SK-N-SH (cell line): ENCODE measurements at regions not wholly inside any gene's neighbourhood (a gene's known extent, or its start where the extent isn't known, plus 50 kb on each side); places are given as distances from the start of the nearest gene placed in this dataset.

Experiments
- CTCF ChIA-PET: fragments of 300-600, 350-600 bp; formaldehyde crosslinking; extraction: SDS; loops from one replicate; lab custom pipeline; 2021; lab: Yijun Ruan, JAX
- POLR2A ChIA-PET: fragments of 350-600 bp; sonication (Branson Sonifier 250); formaldehyde crosslinking; extraction: SDS; loops from one replicate; lab custom pipeline; 2020; ENCODE audit warnings: antibody characterized with exemption, inconsistent platforms; lab: Yijun Ruan, JAX
- DNase-seq: peaks from one replicate; pipeline ENCODE4 v3.0.0; 2012
- H2AFZ ChIP-seq: fragments of 200-600 bp; sonication (generic); 2 replicates; pipeline ENCODE4 v1.8.1; 2016; ENCODE audit warnings: antibody characterized with exemption, mild to moderate bottlenecking, low read depth
- H3F3A ChIP-seq: fragments of 200-600 bp; sonication (generic); replicated peaks from 2 replicates; pipeline ENCODE3; 2016; ENCODE audit warnings: antibody characterized with exemption, mild to moderate bottlenecking; ENCODE audit not compliant: insufficient read depth
- H3K27ac ChIP-seq, 2 experiments: fragments of 200-500 bp in 1 of 2; fragments of 200-600 bp in 1 of 2; sonication (Bioruptor generic) in 1 of 2; sonication (generic), shearing (Covaris generic) in 1 of 2; 2 replicates each; pipeline versions ENCODE4 v1.5.1 to v1.6.1; 2014 to 2016; ENCODE audit warnings: low read depth in 2 of 2, inconsistent platforms in 1 of 2, low read length in 1 of 2, mild to moderate bottlenecking in 1 of 2, mixed read lengths in 1 of 2
- H3K27me3 ChIP-seq: fragments of 200-600 bp; sonication (generic), shearing (Covaris generic); 2 replicates; pipeline ENCODE4 v1.6.1; 2016; ENCODE audit warnings: mixed run types; ENCODE audit not compliant: insufficient read depth
- H3K36me3 ChIP-seq, 2 experiments: fragments of 200-500 bp in 1 of 2; fragments of 200-600 bp in 1 of 2; sonication (Bioruptor generic) in 1 of 2; sonication (generic) in 1 of 2; replicated peaks in 1 of 2; 2 replicates each; pipeline versions ENCODE3 to v1.5.1; 2014 to 2016; ENCODE audit warnings: low read length in 1 of 2, mild to moderate bottlenecking in 1 of 2; ENCODE audit not compliant: insufficient read depth in 2 of 2, control insufficient read depth in 1 of 2
- H3K4me1 ChIP-seq, 2 experiments: fragments of 200-500 bp in 1 of 2; fragments of 200-600 bp in 1 of 2; sonication (Bioruptor generic) in 1 of 2; sonication (generic), shearing (Covaris generic) in 1 of 2; 2 replicates each; pipeline versions ENCODE4 v1.5.1 to v1.6.1; 2014 to 2016; ENCODE audit warnings: low read depth in 1 of 2, low read length in 1 of 2, mixed run types in 1 of 2; ENCODE audit not compliant: insufficient read depth in 2 of 2, control insufficient read depth in 1 of 2
- H3K4me2 ChIP-seq: fragments of 200-600 bp; sonication (generic), shearing (Covaris generic); 2 replicates; pipeline ENCODE4 v1.6.1; 2017; ENCODE audit warnings: mixed run types
- H3K4me3 ChIP-seq, 2 experiments: fragments of 200-500 bp in 1 of 2; fragments of 200-600 bp in 1 of 2; sonication (Bioruptor generic) in 1 of 2; sonication (generic), shearing (Covaris generic) in 1 of 2; 2 replicates each; pipeline versions ENCODE4 v1.5.1 to v1.8.1; 2014 to 2016; ENCODE audit warnings: low read depth in 2 of 2, inconsistent platforms in 1 of 2, low read length in 1 of 2, mild to moderate bottlenecking in 1 of 2, mixed read lengths in 1 of 2, moderate library complexity in 1 of 2
- H3K79me2 ChIP-seq: fragments of 200-600 bp; sonication (generic); 2 replicates; pipeline ENCODE4 v1.8.1; 2017; ENCODE audit warnings: mild to moderate bottlenecking; ENCODE audit not compliant: insufficient read depth
- H3K9ac ChIP-seq: fragments of 200-600 bp; sonication (generic); 2 replicates; pipeline ENCODE4 v1.6.1; 2017; ENCODE audit warnings: mixed run types
- H3K9me2 ChIP-seq: fragments of 200-600 bp; sonication (generic); 2 replicates; pipeline ENCODE4 v1.6.1; 2017; ENCODE audit warnings: mixed run types
- H3K9me3 ChIP-seq: fragments of 200-600 bp; sonication (generic); 2 replicates; pipeline ENCODE4 v1.6.1; 2017; ENCODE audit warnings: mixed run types, mild to moderate bottlenecking, moderate library complexity
- H4K20me1 ChIP-seq: fragments of 200-600 bp; sonication (generic); 2 replicates; pipeline ENCODE4 v1.6.1; 2017; ENCODE audit warnings: mild to moderate bottlenecking, mixed run types; ENCODE audit not compliant: insufficient read depth
- CHD2 ChIP-seq: fragments of 150-350 bp; IDR thresholded peaks from 2 replicates; pipeline ENCODE4 v1.6.1; 2018; ENCODE audit warnings: low read length; ENCODE audit not compliant: partially characterized antibody
- EP300 ChIP-seq, 2 experiments: IDR thresholded peaks; 2 replicates each; pipeline versions ENCODE4 v1.4.0 to v1.6.1; 2012; ENCODE audit warnings: borderline replicate concordance in 1 of 2, low read depth in 1 of 2, low read length in 1 of 2
- FOSL2 ChIP-seq: IDR thresholded peaks from 2 replicates; pipeline ENCODE4 v1.4.0; 2012; ENCODE audit warnings: low read depth, mild to moderate bottlenecking, moderate library complexity, borderline replicate concordance
- FOXM1 ChIP-seq: IDR thresholded peaks from 2 replicates; pipeline ENCODE4 v1.4.0; 2012; ENCODE audit warnings: low read depth, mild to moderate bottlenecking
- GATA2 ChIP-seq: sonication (generic); formaldehyde crosslinking; IDR thresholded peaks from 2 replicates; pipeline ENCODE4 v1.5.0; 2020; ENCODE audit warnings: mild to moderate bottlenecking, missing genetic modification reagents
- JUND ChIP-seq: IDR thresholded peaks from 2 replicates; pipeline ENCODE4 v1.4.0; 2012
- MAX ChIP-seq: IDR thresholded peaks from 2 replicates; pipeline ENCODE4 v1.4.0; 2012; ENCODE audit warnings: low read depth
- MXI1 ChIP-seq: IDR thresholded peaks from 2 replicates; pipeline ENCODE4 v1.6.1; 2012; ENCODE audit warnings: mild to moderate bottlenecking, low read depth, low read length, improper control_type of control experiment
- NRF1 ChIP-seq: IDR thresholded peaks from 2 replicates; pipeline ENCODE4 v1.6.1; 2012; ENCODE audit warnings: low read depth, mild to moderate bottlenecking, low read length
- PBX3 ChIP-seq: IDR thresholded peaks from 2 replicates; pipeline ENCODE4; 2012
- POLR2AphosphoS5 ChIP-seq: IDR thresholded peaks from 2 replicates; pipeline ENCODE4 v1.6.1; 2012; ENCODE audit warnings: low read depth, low read length
- RAD21 ChIP-seq: IDR thresholded peaks from 2 replicates; pipeline ENCODE4 v1.6.1; 2012; ENCODE audit warnings: mild to moderate bottlenecking, low read length
- RCOR1 ChIP-seq: fragments of 150-350 bp; IDR thresholded peaks from 2 replicates; pipeline ENCODE4 v1.6.1; 2017; ENCODE audit warnings: antibody characterized with exemption, low read length
- RFX5 ChIP-seq: IDR thresholded peaks from 2 replicates; pipeline ENCODE4 v1.6.1; 2012; ENCODE audit warnings: mild to moderate bottlenecking, improper control_type of control experiment, low read length
- RXRA ChIP-seq: IDR thresholded peaks from 2 replicates; pipeline ENCODE4 v1.4.0; 2012; ENCODE audit warnings: low read depth, mild to moderate bottlenecking, borderline replicate concordance
- SIN3A ChIP-seq: IDR thresholded peaks from 2 replicates; pipeline ENCODE4 v1.6.1; 2012; ENCODE audit warnings: low read depth, mild to moderate bottlenecking, low read length, moderate library complexity, borderline replicate concordance
- TCF12 ChIP-seq: IDR thresholded peaks from 2 replicates; pipeline ENCODE4 v1.4.0; 2012
- USF1 ChIP-seq: IDR thresholded peaks from 2 replicates; pipeline ENCODE4 v1.4.0; 2012; ENCODE audit warnings: low read depth, borderline replicate concordance
- USF2 ChIP-seq: fragments of 150-350 bp; IDR thresholded peaks from 2 replicates; pipeline ENCODE4 v1.6.1; 2017; ENCODE audit warnings: antibody characterized with exemption, low read length, low read depth, borderline replicate concordance
- ZBTB33 ChIP-seq: IDR thresholded peaks from 2 replicates; pipeline ENCODE4 v1.4.0; 2012; ENCODE audit warnings: low read depth, borderline replicate concordance
- WGBS: methylation state at CpG from one replicate; pipeline ENCODE4 v1.1.6; 2017; ENCODE audit warnings: low lambda C conversion rate; 5-methylcytosine and 5-hydroxymethylcytosine counted together

- no peak for DNase-seq
- WGBS: 69% methylated on average over 3 of the region's 3 CpGs
- Histone ChIP-seq H3K9ac (no peak overlapping the region), H3K27me3 (no peaks in the 10 kb centered on the region), H3F3A (no peaks in the 10 kb centered on the region), H3K4me2 (no peak overlapping the region), H3K79me2 (no peaks in the 10 kb centered on the region), H3K4me3 (no peak overlapping the region), H3K36me3 (no peaks in the 10 kb centered on the region), H2AFZ (no peak overlapping the region; the same call in 1 of the 2 replicates), H3K27ac (no peak overlapping the region), H3K4me1 (no peaks in the 10 kb centered on the region), H3K9me3 (no peaks in the 10 kb centered on the region), H3K9me2 (no peaks in the 10 kb centered on the region), H4K20me1 (no peaks in the 10 kb centered on the region)
- TF ChIP-seq NRF1 (no peak), FOXM1 (no peak), RFX5 (no peak), RAD21 (no peak), TCF12 (no peak), USF1 (no peak), GATA2 (CRISPR knock-in tag) (no peak), JUND (no peak), PBX3 (no peak), RXRA (no peak), POLR2AphosphoS5 (no peak), ZBTB33 (no peak), MXI1 (no peak), RCOR1 (no peak), EP300 (IDR thresholded peaks at IDR 0.05; ENCODE audit: borderline replicate concordance in 1 of 2, low read depth in 1 of 2, low read length in 1 of 2) (no peak), CHD2 (no peak)
- CTCF ChIA-PET: interaction anchor here (0.7 to 1.1 kb wide), 2 partner anchors 473 to 587 kb away, joined by 3 read pairs; no protein-coding TSS in a partner anchor
- POLR2A ChIA-PET: no interaction called here
Measured at GRCh38 chr5:112024221-112024620, 267.2 kb upstream of the NREP start.

- H3K9ac ChIP-seq: no peak overlapping the region
- POLR2A ChIA-PET: no interaction called here
Measured at GRCh38 chr5:112023766-112024165, 266.8 kb upstream of the NREP start.

More at GRCh38 chr5:112023766-112024165, 266.8 kb upstream of the NREP start:
- no peak for DNase-seq
- no peak overlapping the region; the same call in 1 of the 2 replicates for H2AFZ ChIP-seq
- H3K4me2 ChIP-seq: no peak overlapping the region
- H3K4me3 ChIP-seq: no peak overlapping the region
- H3K4me1 ChIP-seq: no peaks in the 10 kb centered on the region
- no peaks in the 10 kb centered on the region for H3K9me3 ChIP-seq
- no peaks in the 10 kb centered on the region for H3F3A ChIP-seq
- no peaks in the 10 kb centered on the region for H3K36me3 ChIP-seq
- 71% methylated on average over 3 of the region's 3 CpGs for WGBS
- no peaks in the 10 kb centered on the region for H3K9me2 ChIP-seq
- CTCF ChIA-PET: interaction anchor here (0.7 to 1.3 kb wide), 3 partner anchors 473 to 587 kb away, joined by 3 read pairs; no protein-coding TSS in a partner anchor
- no peaks in the 10 kb centered on the region for H3K27me3 ChIP-seq
- H4K20me1 ChIP-seq: no peaks in the 10 kb centered on the region
- no peaks in the 10 kb centered on the region for H3K79me2 ChIP-seq
- no peak overlapping the region for H3K27ac ChIP-seq
- TF ChIP-seq FOSL2 (no peak), MAX (no peak), USF1 (no peak), EP300 (IDR thresholded peaks at IDR 0.05; ENCODE audit: borderline replicate concordance in 1 of 2, low read depth in 1 of 2, low read length in 1 of 2) (no peak), SIN3A (no peak), CHD2 (no peak), USF2 (no peak), RCOR1 (no peak), JUND (no peak)
